H9 (cell line): ENCODE measurements at regions not wholly inside any gene's neighbourhood (a gene's known extent, or its start where the extent isn't known, plus 50 kb on each side); places are given as distances from the start of the nearest gene placed in this dataset.

Experiments used
- DNase-seq: peaks from one replicate; pipeline ENCODE4 v3.0.0-alpha.2; 2017
- H2AFZ ChIP-seq: one replicate; pipeline ENCODE4 v1.6.1; 2013; ENCODE audit warnings: mild to moderate bottlenecking, low read length, control low read depth, moderate library complexity
- H2AK5ac ChIP-seq: 2 replicates; pipeline ENCODE4 v1.6.1; 2013; ENCODE audit warnings: low read length, control low read depth, mixed read lengths; ENCODE audit not compliant: insufficient read length
- H2BK120ac ChIP-seq: one replicate; pipeline ENCODE4 v1.6.1; 2013; ENCODE audit warnings: low read depth, mild to moderate bottlenecking, low read length, control low read depth, inconsistent platforms; ENCODE audit not compliant: poor library complexity, severe bottlenecking
- H2BK12ac ChIP-seq: 2 replicates; pipeline ENCODE4 v1.6.1; 2013; ENCODE audit warnings: low read length, control low read depth, mixed read lengths, low read depth; ENCODE audit not compliant: insufficient read length
- H2BK15ac ChIP-seq: 2 replicates; pipeline ENCODE4 v1.6.1; 2013; ENCODE audit warnings: low read depth, low read length, control low read depth
- H2BK20ac ChIP-seq: one replicate; pipeline ENCODE4 v1.6.1; 2013; ENCODE audit warnings: low read depth, mild to moderate bottlenecking, low read length, control low read depth, inconsistent platforms; ENCODE audit not compliant: poor library complexity, severe bottlenecking
- H2BK5ac ChIP-seq: 2 replicates; pipeline ENCODE4 v1.6.1; 2013; ENCODE audit warnings: low read length, control low read depth, mixed read lengths; ENCODE audit not compliant: insufficient read length
- H3K14ac ChIP-seq: 2 replicates; pipeline ENCODE4 v1.6.1; 2013; ENCODE audit warnings: low read length, control low read depth; ENCODE audit not compliant: insufficient read depth
- H3K18ac ChIP-seq: 2 replicates; pipeline ENCODE4 v1.6.1; 2013; ENCODE audit warnings: low read depth, mild to moderate bottlenecking, mixed read lengths, low read length, control low read depth; ENCODE audit not compliant: insufficient read length
- H3K23ac ChIP-seq: 2 replicates; pipeline ENCODE4 v1.6.1; 2013; ENCODE audit warnings: low read length, control low read depth, mixed read lengths, low read depth; ENCODE audit not compliant: insufficient read length
- H3K23me2 ChIP-seq: 2 replicates; pipeline ENCODE4 v1.6.1; 2013; ENCODE audit warnings: low read depth, mild to moderate bottlenecking, mixed read lengths, low read length, control low read depth; ENCODE audit not compliant: insufficient read length, poor library complexity, severe bottlenecking
- H3K27ac ChIP-seq: 2 replicates; pipeline ENCODE4 v1.5.1; 2013; ENCODE audit warnings: low read length, control low read depth, mixed read lengths, low read depth; ENCODE audit not compliant: insufficient read length
- H3K27me3 ChIP-seq: 2 replicates; pipeline ENCODE4 v1.6.1; 2013; ENCODE audit warnings: low read length, control low read depth, inconsistent platforms; ENCODE audit not compliant: insufficient read depth
- H3K4ac ChIP-seq: 2 replicates; pipeline ENCODE4 v1.6.1; 2013; ENCODE audit warnings: low read depth, mild to moderate bottlenecking, control low read depth, inconsistent platforms, low read length, moderate library complexity
- H3K4me1 ChIP-seq: 2 replicates; pipeline ENCODE4 v1.6.1; 2013; ENCODE audit warnings: low read length, control low read depth, inconsistent platforms; ENCODE audit not compliant: insufficient read depth
- H3K4me2 ChIP-seq: 2 replicates; pipeline ENCODE4 v1.6.1; 2013; ENCODE audit warnings: low read length, control low read depth, mixed read lengths; ENCODE audit not compliant: insufficient read length, insufficient read depth
- H3K56ac ChIP-seq: 2 replicates; pipeline ENCODE4 v1.6.1; 2013; ENCODE audit warnings: low read depth, mild to moderate bottlenecking, mixed read lengths, low read length, control low read depth; ENCODE audit not compliant: insufficient read length
- H3K79me1 ChIP-seq: 2 replicates; pipeline ENCODE4 v1.6.1; 2013; ENCODE audit warnings: low read depth, mild to moderate bottlenecking, moderate library complexity, low read length, control low read depth, inconsistent platforms; ENCODE audit not compliant: insufficient read depth, poor library complexity, severe bottlenecking
- H3K79me2 ChIP-seq: 2 replicates; pipeline ENCODE4 v1.6.1; 2013; ENCODE audit warnings: low read length, control low read depth, inconsistent platforms; ENCODE audit not compliant: insufficient read depth
- H3K9ac ChIP-seq: 2 replicates; pipeline ENCODE4 v1.6.1; 2013; ENCODE audit warnings: low read length, control low read depth, mixed read lengths; ENCODE audit not compliant: insufficient read length; ENCODE audit errors: extremely low read depth
- H3K9me3 ChIP-seq: one replicate; pipeline ENCODE4 v1.6.1; 2013; ENCODE audit warnings: low read depth, low read length, inconsistent platforms; ENCODE audit not compliant: control insufficient read depth
- H3T11ph ChIP-seq: one replicate; pipeline ENCODE4 v1.6.1; 2013; ENCODE audit warnings: mild to moderate bottlenecking, low read length, control low read depth, inconsistent platforms
- H4K20me1 ChIP-seq: one replicate; pipeline ENCODE4 v1.6.1; 2013; ENCODE audit not compliant: control insufficient read depth, insufficient read length, insufficient read depth
- H4K5ac ChIP-seq: 2 replicates; pipeline ENCODE4 v1.6.1; 2013; ENCODE audit warnings: low read depth, mild to moderate bottlenecking, mixed read lengths, low read length, control low read depth; ENCODE audit not compliant: insufficient read length
- H4K8ac ChIP-seq: replicated peaks from 2 replicates; pipeline ENCODE4 v1.6.1; 2013; ENCODE audit warnings: low read length, control low read depth, mixed read lengths, low read depth; ENCODE audit not compliant: insufficient read length
- H4K91ac ChIP-seq: 2 replicates; pipeline ENCODE4 v1.6.1; 2013; ENCODE audit warnings: low read depth, mild to moderate bottlenecking, moderate library complexity, mixed read lengths, low read length, control low read depth; ENCODE audit not compliant: insufficient read length
- H3K27ac Mint-ChIP-seq, 3 experiments: 2 replicates in 2 of 3; 3 replicates in 1 of 3; pipeline ENCODE4 v1.8.0; 2020 to 2021; ENCODE audit warnings: mixed read lengths in 3 of 3, mild to moderate bottlenecking in 1 of 3, moderate library complexity in 1 of 3
- H3K27me3 Mint-ChIP-seq: 2 replicates; pipeline ENCODE4 v1.8.0; 2021; ENCODE audit warnings: low read depth, mild to moderate bottlenecking, moderate library complexity, mixed read lengths
- H3K36me3 Mint-ChIP-seq, 3 experiments: 2 replicates in 2 of 3; 3 replicates in 1 of 3; pipeline ENCODE4 v1.8.0; 2020 to 2021; ENCODE audit warnings: low read depth in 3 of 3, mixed read lengths in 3 of 3; ENCODE audit not compliant: insufficient read depth in 1 of 3
- H3K4me1 Mint-ChIP-seq, 2 experiments: 2 replicates each; pipeline ENCODE4 v1.8.0; 2020; ENCODE audit warnings: mixed read lengths in 2 of 2
- H3K4me3 Mint-ChIP-seq, 2 experiments: 2 replicates in 1 of 2; 3 replicates in 1 of 2; pipeline ENCODE4 v1.8.0; 2020 to 2021; ENCODE audit warnings: mild to moderate bottlenecking in 2 of 2, mixed read lengths in 2 of 2, moderate library complexity in 1 of 2
- H3K9me3 Mint-ChIP-seq, 2 experiments: 2 replicates in 1 of 2; 3 replicates in 1 of 2; pipeline ENCODE4 v1.8.0; 2020; ENCODE audit warnings: mild to moderate bottlenecking in 2 of 2, mixed read lengths in 2 of 2, moderate library complexity in 1 of 2
- CTCF ChIP-seq: fragments of 200-600 bp; sonication (generic); conservative IDR thresholded peaks from 3 replicates; pipeline ENCODE4 v1.8.0; 2021; ENCODE audit warnings: antibody characterized with exemption, mild to moderate bottlenecking
- WGBS: extraction: QIAGEN DNeasy Blood & Tissue Kit; methylation state at CpG from one replicate; pipeline ENCODE4 v1.1.7; 2013; ENCODE audit warnings: missing lambda C conversion rate, low lambda C conversion rate, mixed read lengths; ENCODE audit not compliant: insufficient read length; ENCODE audit errors: extremely low coverage; 5-methylcytosine and 5-hydroxymethylcytosine counted together

- Histone ChIP-seq H2BK12ac (no peak overlapping the region), H3K9ac (no peak overlapping the region), H4K8ac (no peak overlapping the region), H2BK5ac (no peak overlapping the region), H3K56ac (no peak overlapping the region), H3K27ac (no peak overlapping the region), H3K4me1 (no peaks in the 10 kb centered on the region), H3K27me3 (no peaks in the 10 kb centered on the region), H3K18ac (no peak overlapping the region), H3K79me2 (no peaks in the 10 kb centered on the region), H3K23me2 (no peaks in the 10 kb centered on the region), H3K4ac (no peak overlapping the region), H2BK15ac (no peak overlapping the region), H2AFZ (no peak overlapping the region), H2AK5ac (no peak overlapping the region), H4K91ac (no peak overlapping the region), H3K9me3 (no peaks in the 10 kb centered on the region), H2BK20ac (no peak overlapping the region), H3K14ac (no peak overlapping the region), H3K4me2 (no peak overlapping the region), H4K5ac (no peak overlapping the region), H3T11ph (no peak overlapping the region), H4K20me1 (no peaks in the 10 kb centered on the region), H3K79me1 (no peaks in the 10 kb centered on the region), H2BK120ac (no peak overlapping the region), H3K23ac (no peak overlapping the region)
- H3K27me3 Mint-ChIP-seq: no peaks in the 10 kb centered on the region; the same call in 1 of the 2 replicates
- H3K4me1 Mint-ChIP-seq: no peaks in the 10 kb centered on the region; a peak in 1 of 4 replicates
- no peak overlapping the region for H3K27ac Mint-ChIP-seq
- TF ChIP-seq CTCF: no peak
- no peaks in the 10 kb centered on the region for H3K36me3 Mint-ChIP-seq
- H3K4me3 Mint-ChIP-seq: no peak overlapping the region
- DNase-seq: no peak
- H3K9me3 Mint-ChIP-seq: no peaks in the 10 kb centered on the region
- no CpG with 5 or more reads among the region's 10 CpGs for WGBS
These were observed 65.9 kb upstream of the VASH1 start for GRCh38 chr14:76695263-76695920.
